ENCODE measurements at regions not wholly inside any gene's neighbourhood (a gene's known extent, or its start where the extent isn't known, plus 50 kb on each side); places are given as distances from the start of the nearest gene placed in this dataset.

- H3K4me1 ChIP-seq, result peaks cover 32% of the 10 kb centered on the region
- TF ChIP-seq, protein P1, sequence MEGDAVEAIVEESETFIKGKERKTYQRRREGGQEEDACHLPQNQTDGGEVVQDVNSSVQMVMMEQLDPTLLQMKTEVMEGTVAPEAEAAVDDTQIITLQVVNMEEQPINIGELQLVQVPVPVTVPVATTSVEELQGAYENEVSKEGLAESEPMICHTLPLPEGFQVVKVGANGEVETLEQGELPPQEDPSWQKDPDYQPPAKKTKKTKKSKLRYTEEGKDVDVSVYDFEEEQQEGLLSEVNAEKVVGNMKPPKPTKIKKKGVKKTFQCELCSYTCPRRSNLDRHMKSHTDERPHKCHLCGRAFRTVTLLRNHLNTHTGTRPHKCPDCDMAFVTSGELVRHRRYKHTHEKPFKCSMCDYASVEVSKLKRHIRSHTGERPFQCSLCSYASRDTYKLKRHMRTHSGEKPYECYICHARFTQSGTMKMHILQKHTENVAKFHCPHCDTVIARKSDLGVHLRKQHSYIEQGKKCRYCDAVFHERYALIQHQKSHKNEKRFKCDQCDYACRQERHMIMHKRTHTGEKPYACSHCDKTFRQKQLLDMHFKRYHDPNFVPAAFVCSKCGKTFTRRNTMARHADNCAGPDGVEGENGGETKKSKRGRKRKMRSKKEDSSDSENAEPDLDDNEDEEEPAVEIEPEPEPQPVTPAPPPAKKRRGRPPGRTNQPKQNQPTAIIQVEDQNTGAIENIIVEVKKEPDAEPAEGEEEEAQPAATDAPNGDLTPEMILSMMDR (IDR thresholded peaks at IDR 0.05), result no peak
Measured at GRCh38 chr3:72445827-72446217, 402.4 kb downstream of the SHQ1 start.

GRCh38 chr3:72444656-72445223 is 403.5 kb downstream of the SHQ1 start:
- TF ChIP-seq, protein P1 (IDR thresholded peaks at IDR 0.05), result no peak
- H3K4me1 ChIP-seq, result peaks cover 42% of the 10 kb centered on the region
- DNase-seq, result no peak
- H3K36me3 ChIP-seq, result no peaks in the 10 kb centered on the region
- H3K27ac ChIP-seq, result no peak overlapping the region
- ATAC-seq, result no peak
- no peaks in the 10 kb centered on the region for H3K27me3 ChIP-seq (ENCODE audit: low read depth)
- H3K9me3 ChIP-seq, result no peaks in the 10 kb centered on the region
- H3K4me3 ChIP-seq, result peak overlapping the region; percentile 68
- intact Hi-C loops (cut with DNase I), result no loop called here

More at GRCh38 chr3:72445827-72446217, 402.4 kb downstream of the SHQ1 start:
- Histone ChIP-seq H3K9me3 (no peaks in the 10 kb centered on the region), H3K36me3 (no peaks in the 10 kb centered on the region), H3K27me3 (ENCODE audit: low read depth) (no peaks in the 10 kb centered on the region), H3K4me3 (peak overlapping the region; percentile 68), H3K27ac (peak overlapping the region; percentile 87)
- intact Hi-C loops (cut with DNase I), result no loop called here
- DNase-seq (no peak), ATAC-seq (no peak)

DNA sequence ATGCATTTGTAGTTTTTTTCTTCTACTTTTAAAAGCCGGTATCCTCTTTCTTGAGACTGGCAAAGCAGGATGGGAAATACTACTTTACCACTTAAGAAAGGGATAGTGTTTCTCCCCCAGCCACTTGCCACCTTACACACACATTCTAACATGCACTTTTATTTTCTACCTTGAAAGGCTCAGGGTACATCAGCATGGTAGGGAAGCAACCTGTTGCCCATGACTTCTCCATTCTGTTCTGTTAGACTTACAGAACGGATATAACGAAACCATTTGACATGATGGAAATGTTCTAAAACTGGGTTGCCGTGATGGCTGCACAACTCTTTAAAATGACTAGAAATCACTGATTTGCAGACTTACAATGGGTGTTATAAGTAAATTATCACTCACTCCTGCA is 405.5 kb downstream of the SHQ1 start:
- Histone ChIP-seq H3K27me3 (ENCODE audit: low read depth) (no peaks in the 10 kb centered on the region), H3K4me1 (peaks cover 61% of the 10 kb centered on the region), H3K36me3 (peaks cover 9% of the 10 kb centered on the region), H3K27ac (no peak overlapping the region), H3K9me3 (no peaks in the 10 kb centered on the region), H3K4me3 (no peak overlapping the region)
- intact Hi-C loops (cut with DNase I), result no loop called here
- ATAC-seq (no peak), DNase-seq (no peak)
- TF ChIP-seq, protein P1 (IDR thresholded peaks at IDR 0.05), result no peak

GRCh38 chr3:72441284-72441994 is 406.8 kb downstream of the SHQ1 start:
- intact Hi-C loops (cut with DNase I), result no loop called here
- Histone ChIP-seq H3K27me3 (ENCODE audit: low read depth) (no peaks in the 10 kb centered on the region), H3K4me3 (no peak overlapping the region), H3K27ac (no peak overlapping the region), H3K36me3 (peaks cover 9% of the 10 kb centered on the region), H3K9me3 (no peaks in the 10 kb centered on the region), H3K4me1 (peaks cover 62% of the 10 kb centered on the region)
- TF ChIP-seq, protein P1 (IDR thresholded peaks at IDR 0.05), result no peak
- no peak for ATAC-seq
- DNase-seq, result no peak

DNA sequence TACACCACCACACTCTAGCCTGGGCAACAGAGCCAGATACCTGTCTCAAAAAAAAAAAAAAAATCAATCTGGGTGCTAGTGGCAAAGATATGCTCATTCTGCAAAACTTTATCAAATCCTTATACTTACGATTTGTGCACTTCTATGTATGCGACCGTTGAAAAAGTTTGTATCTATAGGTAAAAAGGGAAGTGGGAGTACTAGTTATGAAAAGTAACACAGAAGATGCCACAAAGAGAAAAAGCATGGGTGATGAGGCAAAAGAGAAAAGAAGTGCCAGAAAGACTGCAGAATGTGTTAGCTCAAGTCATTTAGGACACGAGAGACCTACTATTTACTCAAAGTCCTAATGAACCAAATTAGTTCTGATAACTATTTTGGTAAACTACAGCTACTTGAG is 407.8 kb downstream of the SHQ1 start:
- TF ChIP-seq, protein P1 (IDR thresholded peaks at IDR 0.05), result no peak
- intact Hi-C loops (cut with DNase I), result no loop called here
- no peaks in the 10 kb centered on the region for H3K27me3 ChIP-seq (ENCODE audit: low read depth)
- DNase-seq, result no peak
- H3K36me3 ChIP-seq, result peaks cover 9% of the 10 kb centered on the region
- no peak for ATAC-seq
- peaks cover 61% of the 10 kb centered on the region for H3K4me1 ChIP-seq
- H3K9me3 ChIP-seq, result no peaks in the 10 kb centered on the region
- no peak overlapping the region for H3K4me3 ChIP-seq
- H3K27ac ChIP-seq, result no peak overlapping the region
